Astrocyte of the cerebellum (primary cell): ENCODE measurements at regions not wholly inside any gene's neighbourhood (a gene's known extent, or its start where the extent isn't known, plus 50 kb on each side); places are given as distances from the start of the nearest gene placed in this dataset.
"Not testable (repeated sequence)": the region's sequence is repeated elsewhere in the genome, so short reads cannot be mapped to it uniquely, and the experiment has no call there.

Experiments used
- DNase-seq: peaks from one replicate; pipeline ENCODE4 v3.0.0-alpha.2; 2011; ENCODE audit warnings: low read depth
- H3K4me3 ChIP-seq: 2 replicates; pipeline ENCODE4 v1.5.1; 2011; ENCODE audit warnings: mild to moderate bottlenecking, low read depth, low read length, moderate library complexity
- in situ Hi-C: cut with HindIII; loops from 2 replicates; pipeline ENCODE4 v1.10.0; 2017; ENCODE audit warnings: low sequenced_read_pairs
- TF ChIP-seq, protein P1 (sequence below): IDR thresholded peaks from 2 replicates; pipeline ENCODE4 v1.5.1; 2012; ENCODE audit warnings: low read length, low read depth, moderate library complexity, mild to moderate bottlenecking; ENCODE audit errors: missing control alignments

DNA sequence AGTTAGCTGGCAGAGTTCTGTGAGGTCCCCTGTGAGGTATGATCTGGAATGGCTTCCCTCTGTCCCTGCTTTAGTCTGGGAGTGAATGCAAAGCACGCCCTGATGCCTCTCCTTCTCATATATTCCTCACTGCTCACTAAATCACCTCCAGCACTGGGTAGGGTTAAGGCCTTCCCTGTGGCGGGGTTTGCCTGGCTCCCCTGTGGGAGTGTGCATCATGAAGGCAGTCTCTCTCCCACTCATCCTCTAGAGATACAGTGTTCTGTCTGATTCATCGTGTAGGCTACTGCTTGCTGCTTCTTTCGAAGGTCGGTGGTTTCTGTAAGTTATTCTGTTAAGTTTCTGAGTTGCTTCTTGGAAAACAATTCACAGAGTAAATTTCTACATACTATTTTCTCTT, 420.0 kb upstream of the EYS start:
- no peak for DNase-seq
- in situ Hi-C loops = no loop called here
- no peak overlapping the region for H3K4me3 ChIP-seq
- TF ChIP-seq, protein P1, sequence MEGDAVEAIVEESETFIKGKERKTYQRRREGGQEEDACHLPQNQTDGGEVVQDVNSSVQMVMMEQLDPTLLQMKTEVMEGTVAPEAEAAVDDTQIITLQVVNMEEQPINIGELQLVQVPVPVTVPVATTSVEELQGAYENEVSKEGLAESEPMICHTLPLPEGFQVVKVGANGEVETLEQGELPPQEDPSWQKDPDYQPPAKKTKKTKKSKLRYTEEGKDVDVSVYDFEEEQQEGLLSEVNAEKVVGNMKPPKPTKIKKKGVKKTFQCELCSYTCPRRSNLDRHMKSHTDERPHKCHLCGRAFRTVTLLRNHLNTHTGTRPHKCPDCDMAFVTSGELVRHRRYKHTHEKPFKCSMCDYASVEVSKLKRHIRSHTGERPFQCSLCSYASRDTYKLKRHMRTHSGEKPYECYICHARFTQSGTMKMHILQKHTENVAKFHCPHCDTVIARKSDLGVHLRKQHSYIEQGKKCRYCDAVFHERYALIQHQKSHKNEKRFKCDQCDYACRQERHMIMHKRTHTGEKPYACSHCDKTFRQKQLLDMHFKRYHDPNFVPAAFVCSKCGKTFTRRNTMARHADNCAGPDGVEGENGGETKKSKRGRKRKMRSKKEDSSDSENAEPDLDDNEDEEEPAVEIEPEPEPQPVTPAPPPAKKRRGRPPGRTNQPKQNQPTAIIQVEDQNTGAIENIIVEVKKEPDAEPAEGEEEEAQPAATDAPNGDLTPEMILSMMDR = no peak

DNA sequence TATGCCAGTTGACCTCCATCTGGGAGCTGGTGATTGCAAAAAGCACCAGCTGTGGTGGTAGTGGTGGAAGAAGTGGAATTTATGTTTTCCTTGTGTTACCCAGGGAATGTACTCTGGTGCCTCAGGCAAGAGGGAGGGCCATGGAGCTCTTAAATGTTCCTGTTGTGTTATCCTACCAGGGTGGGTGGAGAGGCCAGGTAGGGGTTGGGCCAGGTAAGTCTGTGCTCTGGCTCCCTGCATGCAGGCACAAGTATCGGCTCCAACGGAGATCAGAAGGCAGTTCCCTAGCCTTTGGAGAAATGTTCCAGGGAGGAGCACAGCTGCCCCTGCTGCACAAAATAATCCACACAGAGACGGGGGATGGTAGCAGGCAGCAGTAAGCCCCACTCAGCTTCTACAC, 419.3 kb upstream of the EYS start:
- TF ChIP-seq, protein P1 = no peak
- in situ Hi-C loops = no loop called here
- DNase-seq = no peak
- H3K4me3 ChIP-seq = no peak overlapping the region

DNA sequence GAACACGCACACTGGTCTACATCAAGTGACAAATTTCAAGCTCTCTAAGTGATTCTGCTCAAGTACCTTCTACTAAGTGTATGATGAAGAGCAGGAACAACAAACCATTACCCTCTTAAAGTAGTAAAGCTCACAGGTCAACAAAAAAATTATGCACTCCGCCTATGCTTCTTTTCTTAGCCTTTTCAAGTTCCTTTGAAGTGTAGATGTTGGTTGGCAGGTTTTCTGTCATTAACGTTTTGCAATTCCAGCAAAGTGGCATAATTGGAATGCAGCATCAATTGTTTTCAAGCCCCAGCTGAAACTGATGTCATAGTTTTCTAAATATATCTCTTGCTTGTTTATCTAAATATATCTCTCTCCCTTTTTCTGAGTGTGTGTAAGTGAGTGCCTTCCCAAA, 396.9 kb upstream of the EYS start:
- H3K4me3 ChIP-seq = no peak overlapping the region
- no peak for DNase-seq
- in situ Hi-C loops = no loop called here
- TF ChIP-seq, protein P1 = no peak

DNA sequence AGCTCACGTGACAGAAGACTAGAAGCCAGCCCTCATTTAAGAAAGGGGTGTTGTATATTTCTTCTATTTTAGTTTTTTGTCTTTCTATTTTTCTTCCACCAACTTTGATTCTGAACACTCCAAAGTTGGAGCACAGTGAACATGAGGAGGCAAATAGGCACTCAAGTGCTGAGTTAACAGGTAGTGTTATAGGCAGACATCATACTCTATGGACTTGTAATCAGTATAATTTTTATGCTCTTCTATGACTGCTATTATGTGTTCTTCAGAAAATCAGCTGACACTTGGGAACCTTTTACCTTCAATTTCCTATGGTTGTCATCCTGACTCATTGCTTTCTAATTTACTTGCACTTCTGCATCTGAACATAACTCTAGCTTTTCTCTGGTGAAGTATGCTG, 396.3 kb upstream of the EYS start:
- H3K4me3 ChIP-seq = no peak overlapping the region
- in situ Hi-C loops = no loop called here
- TF ChIP-seq, protein P1 = no peak
- DNase-seq = no peak

DNA sequence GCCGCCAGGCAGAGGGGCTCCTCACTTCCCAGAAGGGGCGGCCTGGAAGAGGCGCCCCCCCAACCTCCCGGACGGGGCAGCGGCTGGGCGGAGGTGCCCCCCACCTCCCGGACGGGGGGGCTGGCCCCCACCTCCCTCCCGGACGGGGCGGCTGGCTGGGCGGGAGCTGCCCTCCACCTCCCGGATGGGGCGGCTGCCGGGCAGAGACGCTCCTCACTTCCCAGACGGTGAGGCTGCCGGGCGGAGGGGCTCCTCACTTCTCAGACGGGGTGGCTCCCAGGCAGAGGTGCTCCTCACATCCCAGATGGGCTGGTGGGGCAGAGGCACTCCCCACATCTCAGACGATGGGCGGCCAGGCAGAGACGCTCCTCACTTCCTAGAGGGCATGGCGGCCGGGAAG, 389.7 kb upstream of the EYS start:
- in situ Hi-C loops = no loop called here
- no peak overlapping the region for H3K4me3 ChIP-seq
- TF ChIP-seq, protein P1 = no peak
- DNase-seq = no peak

DNA sequence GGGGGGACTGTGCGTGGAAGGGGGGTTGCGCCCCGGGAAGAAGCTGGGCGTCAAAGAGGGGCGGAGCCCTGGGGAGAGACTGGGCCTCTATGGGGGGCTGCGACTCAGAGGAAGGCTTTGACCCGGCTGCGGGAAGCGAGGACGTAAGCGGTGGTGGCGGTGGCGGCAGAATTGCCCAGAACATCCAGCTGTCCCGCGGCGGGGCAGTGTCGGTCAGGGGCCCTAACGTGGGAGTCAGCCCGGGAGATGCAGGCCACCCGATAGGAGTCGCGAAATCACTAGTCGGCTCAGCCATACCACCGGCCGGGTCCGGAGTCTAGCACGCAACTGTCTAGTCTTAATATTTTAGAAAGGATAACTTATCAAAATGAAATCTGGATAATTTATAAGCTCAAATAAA, 387.6 kb upstream of the EYS start:
- no peak for DNase-seq
- no peak overlapping the region for H3K4me3 ChIP-seq
- in situ Hi-C loops = no loop called here
- TF ChIP-seq, protein P1 = no peak

DNA sequence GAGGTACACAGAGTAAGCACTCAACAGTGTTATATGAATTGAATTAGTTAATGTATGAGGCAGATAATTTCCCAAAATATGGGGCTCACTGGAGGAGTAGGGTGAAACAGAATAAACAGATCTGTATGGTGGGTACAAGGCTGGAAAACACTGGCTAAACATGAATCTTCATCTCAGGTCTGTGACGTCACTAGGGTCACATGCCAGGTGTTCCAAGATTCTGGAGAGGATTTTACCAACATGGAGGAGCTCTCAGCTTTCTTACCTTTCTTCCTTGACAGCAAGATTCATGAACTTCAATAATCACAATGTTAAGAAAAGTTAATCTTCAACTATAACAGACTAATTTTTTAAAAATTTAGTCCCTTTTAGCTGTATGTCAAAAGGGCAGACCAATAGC, 385.3 kb upstream of the EYS start:
- DNase-seq, H3K4me3 ChIP-seq, in situ Hi-C loops: not testable (repeated sequence)
